WTC11 (cell line): ENCODE measurements at regions not wholly inside any gene's neighbourhood (a gene's known extent, or its start where the extent isn't known, plus 50 kb on each side); places are given as distances from the start of the nearest gene placed in this dataset.

Experiments used
- ATAC-seq: fragments of 200-7000 bp; cut with Tn5 transposase; 2 replicates; pipeline ENCODE4 v1.10.0; 2021; ENCODE audit warnings: mild to moderate bottlenecking, moderate library complexity
- CTCF ChIA-PET: fragments of 300-600 bp; sonication (Branson Sonifier 250); formaldehyde crosslinking; loops from one replicate; lab custom pipeline; 2021; ENCODE audit warnings: antibody characterized with exemption; lab: Charles Lee
- POLR2A ChIA-PET: fragments of 350-600 bp; sonication (Branson Sonifier 250); formaldehyde crosslinking; loops from one replicate; lab custom pipeline; 2021; ENCODE audit warnings: antibody characterized with exemption; lab: Charles Lee
- DNase-seq: peaks from one replicate; pipeline ENCODE4 v3.0.0; 2021; ENCODE audit warnings: low spot score
- H3K27ac Mint-ChIP-seq: 2 replicates; pipeline ENCODE4 v1.8.0; 2021; ENCODE audit warnings: mixed read lengths
- H3K27me3 Mint-ChIP-seq: 2 replicates; pipeline ENCODE4 v1.8.0; 2021; ENCODE audit warnings: low read depth, mild to moderate bottlenecking, moderate library complexity, mixed read lengths
- H3K36me3 Mint-ChIP-seq: 2 replicates; pipeline ENCODE4 v1.8.0; 2021; ENCODE audit warnings: mixed read lengths
- H3K4me1 Mint-ChIP-seq: 2 replicates; pipeline ENCODE4 v1.8.0; 2022; ENCODE audit warnings: mixed read lengths
- H3K4me3 Mint-ChIP-seq: 2 replicates; pipeline ENCODE4 v1.8.0; 2021; ENCODE audit warnings: mild to moderate bottlenecking, moderate library complexity, mixed read lengths
- H3K9me3 Mint-ChIP-seq: 2 replicates; pipeline ENCODE4 v1.8.0; 2021; ENCODE audit warnings: mixed read lengths
- CDX4 ChIP-seq: fragments of 250-450 bp; sonication (Bioruptor Pico); IDR thresholded peaks from 2 replicates; pipeline ENCODE4 v1.9.0; 2021; ENCODE audit warnings: moderate library complexity, mild to moderate bottlenecking, inconsistent platforms, borderline replicate concordance
- CREB1 ChIP-seq: sonication (generic); formaldehyde crosslinking; IDR thresholded peaks from 2 replicates; pipeline ENCODE4 v1.8.0; 2023; ENCODE audit warnings: mild to moderate bottlenecking, missing genetic modification reagents
- ESRRA ChIP-seq: sonication (generic); formaldehyde crosslinking; IDR thresholded peaks from 2 replicates; pipeline ENCODE4 v1.8.1; 2022; ENCODE audit warnings: mild to moderate bottlenecking, missing genetic modification reagents, borderline replicate concordance
- FOXJ3 ChIP-seq: sonication (generic); formaldehyde crosslinking; IDR thresholded peaks from 2 replicates; pipeline ENCODE4 v1.9.0; 2021; ENCODE audit warnings: missing genetic modification reagents, mild to moderate bottlenecking, borderline replicate concordance
- FOXP4 ChIP-seq: sonication (generic); formaldehyde crosslinking; IDR thresholded peaks from 2 replicates; pipeline ENCODE4 v1.8.0; 2022; ENCODE audit warnings: mild to moderate bottlenecking, missing genetic modification reagents
- HMGA2 ChIP-seq: fragments of 250-450 bp; sonication (Bioruptor Pico); IDR thresholded peaks from 2 replicates; pipeline ENCODE4 v1.4.0; 2021; ENCODE audit warnings: mild to moderate bottlenecking, moderate library complexity
- JAZF1 ChIP-seq: fragments of 250-450 bp; sonication (Bioruptor Pico); IDR thresholded peaks from 2 replicates; pipeline ENCODE4 v1.9.0; 2021; ENCODE audit warnings: moderate library complexity, mild to moderate bottlenecking, inconsistent platforms
- JUN ChIP-seq: sonication (generic); formaldehyde crosslinking; IDR thresholded peaks from 2 replicates; pipeline ENCODE4 v1.8.0; 2023; ENCODE audit warnings: mild to moderate bottlenecking, missing genetic modification reagents
- MYBL2 ChIP-seq: sonication (generic); formaldehyde crosslinking; IDR thresholded peaks from 2 replicates; pipeline ENCODE4 v1.8.1; 2023; ENCODE audit warnings: mild to moderate bottlenecking, moderate library complexity, missing genetic modification reagents
- NFE2L1 ChIP-seq: sonication (generic); formaldehyde crosslinking; IDR thresholded peaks from 2 replicates; pipeline ENCODE4 v1.8.1; 2023; ENCODE audit warnings: missing genetic modification reagents
- NR2C2 ChIP-seq: sonication (generic); formaldehyde crosslinking; IDR thresholded peaks from 2 replicates; pipeline ENCODE4 v1.8.0; 2022; ENCODE audit warnings: mild to moderate bottlenecking, missing genetic modification reagents
- OVOL2 ChIP-seq: fragments of 250-450 bp; sonication (Bioruptor Pico); IDR thresholded peaks from 2 replicates; pipeline ENCODE4 v1.9.0; 2021; ENCODE audit warnings: mild to moderate bottlenecking, borderline replicate concordance
- PRDM15 ChIP-seq: sonication (generic); formaldehyde crosslinking; IDR thresholded peaks from 2 replicates; pipeline ENCODE4 v1.8.0; 2022; ENCODE audit warnings: missing genetic modification reagents
- RORB ChIP-seq: fragments of 250-450 bp; sonication (Bioruptor Pico); IDR thresholded peaks from 2 replicates; pipeline ENCODE4 v1.9.0; 2021; ENCODE audit warnings: mild to moderate bottlenecking
- TP53 ChIP-seq: sonication (generic); formaldehyde crosslinking; IDR thresholded peaks from 2 replicates; pipeline ENCODE4 v1.8.1; 2023; ENCODE audit warnings: mild to moderate bottlenecking, missing genetic modification reagents
- TF ChIP-seq, protein P1 (sequence below): sonication (generic); formaldehyde crosslinking; IDR thresholded peaks from 2 replicates; pipeline ENCODE4 v1.8.1; 2023; ENCODE audit warnings: mild to moderate bottlenecking, moderate library complexity, missing genetic modification reagents
- TF ChIP-seq, protein P2 (sequence below): sonication (generic); formaldehyde crosslinking; IDR thresholded peaks from 2 replicates; pipeline ENCODE4 v1.8.1; 2022; ENCODE audit warnings: low read depth, missing genetic modification reagents, borderline replicate concordance
- TF ChIP-seq, protein P3 (sequence below): sonication (generic); formaldehyde crosslinking; conservative IDR thresholded peaks from 2 replicates; pipeline ENCODE4 v1.8.1; 2022; ENCODE audit warnings: mild to moderate bottlenecking, missing genetic modification reagents
- TF ChIP-seq, protein P4 (sequence below): sonication (generic); formaldehyde crosslinking; IDR thresholded peaks from 2 replicates; pipeline ENCODE4 v1.8.1; 2022; ENCODE audit warnings: mild to moderate bottlenecking, missing genetic modification reagents, moderate library complexity, borderline replicate concordance

GRCh38 chr4:157643257-157643656 is 422.7 kb downstream of the GRIA2 start:
- no peak for DNase-seq
- H3K9me3 Mint-ChIP-seq = peaks cover 31% of the 10 kb centered on the region
- CTCF ChIA-PET = no interaction called here
- POLR2A ChIA-PET = no interaction called here
- H3K36me3 Mint-ChIP-seq = peaks cover 13% of the 10 kb centered on the region
- H3K4me3 Mint-ChIP-seq = no peak overlapping the region
- no peak for ATAC-seq
- no peaks in the 10 kb centered on the region for H3K27me3 Mint-ChIP-seq
- no peak for TF ChIP-seq FOXP4 (CRISPR knock-in tag)
- no peak for TF ChIP-seq JUN (CRISPR knock-in tag)
- no peak for TF ChIP-seq CDX4
- TF ChIP-seq FOXJ3 (CRISPR knock-in tag) = no peak
- TF ChIP-seq, protein P1, sequence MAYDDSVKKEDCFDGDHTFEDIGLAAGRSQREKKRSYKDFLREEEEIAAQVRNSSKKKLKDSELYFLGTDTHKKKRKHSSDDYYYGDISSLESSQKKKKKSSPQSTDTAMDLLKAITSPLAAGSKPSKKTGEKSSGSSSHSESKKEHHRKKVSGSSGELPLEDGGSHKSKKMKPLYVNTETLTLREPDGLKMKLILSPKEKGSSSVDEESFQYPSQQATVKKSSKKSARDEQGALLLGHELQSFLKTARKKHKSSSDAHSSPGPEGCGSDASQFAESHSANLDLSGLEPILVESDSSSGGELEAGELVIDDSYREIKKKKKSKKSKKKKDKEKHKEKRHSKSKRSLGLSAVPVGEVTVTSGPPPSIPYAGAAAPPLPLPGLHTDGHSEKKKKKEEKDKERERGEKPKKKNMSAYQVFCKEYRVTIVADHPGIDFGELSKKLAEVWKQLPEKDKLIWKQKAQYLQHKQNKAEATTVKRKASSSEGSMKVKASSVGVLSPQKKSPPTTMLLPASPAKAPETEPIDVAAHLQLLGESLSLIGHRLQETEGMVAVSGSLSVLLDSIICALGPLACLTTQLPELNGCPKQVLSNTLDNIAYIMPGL (CRISPR knock-in tag) = no peak
- TF ChIP-seq NR2C2 = no peak
- TF ChIP-seq, protein P2, sequence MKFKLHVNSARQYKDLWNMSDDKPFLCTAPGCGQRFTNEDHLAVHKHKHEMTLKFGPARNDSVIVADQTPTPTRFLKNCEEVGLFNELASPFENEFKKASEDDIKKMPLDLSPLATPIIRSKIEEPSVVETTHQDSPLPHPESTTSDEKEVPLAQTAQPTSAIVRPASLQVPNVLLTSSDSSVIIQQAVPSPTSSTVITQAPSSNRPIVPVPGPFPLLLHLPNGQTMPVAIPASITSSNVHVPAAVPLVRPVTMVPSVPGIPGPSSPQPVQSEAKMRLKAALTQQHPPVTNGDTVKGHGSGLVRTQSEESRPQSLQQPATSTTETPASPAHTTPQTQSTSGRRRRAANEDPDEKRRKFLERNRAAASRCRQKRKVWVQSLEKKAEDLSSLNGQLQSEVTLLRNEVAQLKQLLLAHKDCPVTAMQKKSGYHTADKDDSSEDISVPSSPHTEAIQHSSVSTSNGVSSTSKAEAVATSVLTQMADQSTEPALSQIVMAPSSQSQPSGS (CRISPR knock-in tag) = no peak
- TF ChIP-seq, protein P3, sequence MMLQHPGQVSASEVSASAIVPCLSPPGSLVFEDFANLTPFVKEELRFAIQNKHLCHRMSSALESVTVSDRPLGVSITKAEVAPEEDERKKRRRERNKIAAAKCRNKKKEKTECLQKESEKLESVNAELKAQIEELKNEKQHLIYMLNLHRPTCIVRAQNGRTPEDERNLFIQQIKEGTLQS (CRISPR knock-in tag) = no peak
- TF ChIP-seq TP53 (CRISPR knock-in tag) = no peak
- TF ChIP-seq RORB (CRISPR knock-in tag) = no peak
- TF ChIP-seq PRDM15 = no peak
- TF ChIP-seq, protein P4, sequence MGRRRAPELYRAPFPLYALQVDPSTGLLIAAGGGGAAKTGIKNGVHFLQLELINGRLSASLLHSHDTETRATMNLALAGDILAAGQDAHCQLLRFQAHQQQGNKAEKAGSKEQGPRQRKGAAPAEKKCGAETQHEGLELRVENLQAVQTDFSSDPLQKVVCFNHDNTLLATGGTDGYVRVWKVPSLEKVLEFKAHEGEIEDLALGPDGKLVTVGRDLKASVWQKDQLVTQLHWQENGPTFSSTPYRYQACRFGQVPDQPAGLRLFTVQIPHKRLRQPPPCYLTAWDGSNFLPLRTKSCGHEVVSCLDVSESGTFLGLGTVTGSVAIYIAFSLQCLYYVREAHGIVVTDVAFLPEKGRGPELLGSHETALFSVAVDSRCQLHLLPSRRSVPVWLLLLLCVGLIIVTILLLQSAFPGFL = no peak
- TF ChIP-seq MYBL2 = no peak
- TF ChIP-seq CREB1 (CRISPR knock-in tag) = no peak
- no peak for TF ChIP-seq NFE2L1 (CRISPR knock-in tag)
- TF ChIP-seq HMGA2 = no peak
- TF ChIP-seq ESRRA (CRISPR knock-in tag) = no peak
- no peak for TF ChIP-seq JAZF1 (CRISPR knock-in tag)
- no peak for TF ChIP-seq OVOL2 (CRISPR knock-in tag)
- no peak overlapping the region for H3K27ac Mint-ChIP-seq
- H3K4me1 Mint-ChIP-seq = no peaks in the 10 kb centered on the region
